ENCODE measurements at regions not wholly inside any gene's neighbourhood (a gene's known extent, or its start where the extent isn't known, plus 50 kb on each side); places are given as distances from the start of the nearest gene placed in this dataset.

DNA sequence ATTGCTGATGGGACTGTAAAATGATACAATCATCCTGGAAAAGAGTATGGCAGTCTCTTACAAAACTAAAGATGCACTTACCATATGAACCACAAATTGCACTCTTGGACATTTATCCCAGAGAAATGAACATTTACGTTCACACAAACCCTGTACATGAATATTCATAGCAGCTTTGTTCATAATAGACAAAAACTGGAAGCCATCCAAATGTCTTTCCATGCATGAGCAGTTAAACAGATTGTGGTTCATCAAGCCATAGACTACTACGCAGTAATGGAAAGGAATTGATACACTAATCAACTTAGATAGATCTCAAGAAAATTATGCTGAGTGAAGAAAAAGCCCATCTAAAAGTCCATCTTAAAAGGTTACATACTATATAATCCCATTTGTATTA is 156.1 kb upstream of the SLC39A10 start:
- no peak overlapping the region for H3K27ac ChIP-seq
- TF ChIP-seq EP300 (IDR thresholded peaks at IDR 0.05) (no peak), POLR2A (IDR thresholded peaks at IDR 0.05) (no peak), POLR2AphosphoS5 (IDR thresholded peaks at IDR 0.05) (no peak)
- TF ChIP-seq, protein P1, sequence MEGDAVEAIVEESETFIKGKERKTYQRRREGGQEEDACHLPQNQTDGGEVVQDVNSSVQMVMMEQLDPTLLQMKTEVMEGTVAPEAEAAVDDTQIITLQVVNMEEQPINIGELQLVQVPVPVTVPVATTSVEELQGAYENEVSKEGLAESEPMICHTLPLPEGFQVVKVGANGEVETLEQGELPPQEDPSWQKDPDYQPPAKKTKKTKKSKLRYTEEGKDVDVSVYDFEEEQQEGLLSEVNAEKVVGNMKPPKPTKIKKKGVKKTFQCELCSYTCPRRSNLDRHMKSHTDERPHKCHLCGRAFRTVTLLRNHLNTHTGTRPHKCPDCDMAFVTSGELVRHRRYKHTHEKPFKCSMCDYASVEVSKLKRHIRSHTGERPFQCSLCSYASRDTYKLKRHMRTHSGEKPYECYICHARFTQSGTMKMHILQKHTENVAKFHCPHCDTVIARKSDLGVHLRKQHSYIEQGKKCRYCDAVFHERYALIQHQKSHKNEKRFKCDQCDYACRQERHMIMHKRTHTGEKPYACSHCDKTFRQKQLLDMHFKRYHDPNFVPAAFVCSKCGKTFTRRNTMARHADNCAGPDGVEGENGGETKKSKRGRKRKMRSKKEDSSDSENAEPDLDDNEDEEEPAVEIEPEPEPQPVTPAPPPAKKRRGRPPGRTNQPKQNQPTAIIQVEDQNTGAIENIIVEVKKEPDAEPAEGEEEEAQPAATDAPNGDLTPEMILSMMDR (IDR thresholded peaks at IDR 0.05) = no peak
- WGBS, 5 donors = 75 to 93% (median 91%) methylated on average over 2 of the region's 2 CpGs
- no peaks in the 10 kb centered on the region for H3K27me3 ChIP-seq
- H3K4me1 ChIP-seq = peaks cover 0 to 4% (median 0%) of the 10 kb centered on the region in 4 donors
- DNase-seq = no peak
- H3K36me3 ChIP-seq = no peaks in the 10 kb centered on the region
- H3K4me3 ChIP-seq = no peak overlapping the region
- intact Hi-C loops (cut with DNase I; ENCODE audit: low total_unique reads) = no loop called here
- no peaks in the 10 kb centered on the region for H3K9me3 ChIP-seq

DNA sequence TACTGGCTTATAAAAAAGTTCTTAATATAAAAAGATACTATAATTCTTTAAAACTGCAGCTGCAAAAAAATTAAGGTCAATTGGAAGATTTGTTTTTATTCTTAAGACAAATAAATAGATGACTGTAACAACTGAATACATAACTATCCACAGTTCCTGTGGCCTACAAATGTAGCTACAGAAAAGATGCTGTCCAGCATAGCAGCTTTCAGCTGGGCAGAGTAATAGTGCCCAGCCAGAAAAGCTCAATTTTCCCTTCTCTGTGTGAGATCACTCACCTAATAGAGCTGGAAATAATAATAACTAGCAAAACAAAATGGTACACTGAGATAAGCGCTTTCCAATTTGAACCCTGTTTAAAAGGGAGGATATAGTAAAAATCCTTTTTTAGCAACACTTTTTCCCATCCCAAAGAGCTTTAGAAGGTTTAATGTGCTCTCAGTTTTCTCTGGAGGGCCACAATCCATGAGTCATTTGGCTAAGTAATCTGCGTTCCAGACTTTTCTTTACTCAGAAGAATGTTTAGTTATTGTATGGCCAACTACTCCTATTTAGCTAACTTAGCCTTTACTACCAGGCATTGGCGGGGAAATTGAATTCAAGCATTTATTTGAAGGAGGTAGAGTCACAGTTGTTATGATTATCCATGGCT is 158.1 kb upstream of the SLC39A10 start:
- H3K36me3 ChIP-seq = no peaks in the 10 kb centered on the region
- no peak for TF ChIP-seq POLR2A (IDR thresholded peaks at IDR 0.05)
- TF ChIP-seq EP300 (IDR thresholded peaks at IDR 0.05) = no peak
- TF ChIP-seq, protein P1 (IDR thresholded peaks at IDR 0.05) = no peak
- TF ChIP-seq POLR2AphosphoS5 (IDR thresholded peaks at IDR 0.05) = no peak
- intact Hi-C loops (cut with DNase I; ENCODE audit: low total_unique reads) = no loop called here
- H3K4me1 ChIP-seq = peaks cover 0 to 4% (median 0%) of the 10 kb centered on the region in 4 donors
- H3K9me3 ChIP-seq = no peaks in the 10 kb centered on the region
- no peak overlapping the region for H3K27ac ChIP-seq
- no peak for DNase-seq
- H3K4me3 ChIP-seq = no peak overlapping the region
- 88 to 96% (median 94%) methylated on average over 3 of the region's 3 CpGs for WGBS, 5 donors
- H3K27me3 ChIP-seq = no peaks in the 10 kb centered on the region

DNA sequence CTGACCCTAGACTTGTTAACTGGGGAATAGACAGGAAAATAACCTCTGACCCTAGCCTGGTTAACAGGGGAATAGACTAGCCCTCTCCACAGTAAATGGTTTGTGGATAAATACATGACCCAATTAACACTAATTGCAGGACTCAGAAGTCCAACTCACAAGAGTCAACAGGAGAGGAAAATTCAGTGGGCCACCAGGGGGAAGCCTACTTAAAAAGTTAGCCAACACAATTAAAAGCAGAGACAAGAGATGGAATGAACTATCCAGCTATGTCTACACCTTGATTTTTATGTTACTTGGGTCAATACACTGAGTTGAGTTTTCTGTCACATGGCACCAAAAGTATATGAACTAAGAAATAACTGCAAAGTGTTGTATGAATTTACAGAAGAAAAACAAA is 158.8 kb upstream of the SLC39A10 start:
- Histone ChIP-seq H3K4me3 (no peak overlapping the region), H3K27ac (no peak overlapping the region), H3K9me3 (no peaks in the 10 kb centered on the region), H3K27me3 (no peaks in the 10 kb centered on the region), H3K4me1 (peaks cover 0 to 4% (median 0%) of the 10 kb centered on the region in 4 donors), H3K36me3 (no peaks in the 10 kb centered on the region)
- intact Hi-C loops (cut with DNase I; ENCODE audit: low total_unique reads) = no loop called here
- TF ChIP-seq, protein P1 (IDR thresholded peaks at IDR 0.05) = peak in 4 of 7 experiments; percentile 26 to 55 (median 40)
- TF ChIP-seq POLR2A (IDR thresholded peaks at IDR 0.05) (no peak), POLR2AphosphoS5 (IDR thresholded peaks at IDR 0.05) (no peak), EP300 (IDR thresholded peaks at IDR 0.05) (no peak)
- DNase-seq = peak; percentile 44 to 65

DNA sequence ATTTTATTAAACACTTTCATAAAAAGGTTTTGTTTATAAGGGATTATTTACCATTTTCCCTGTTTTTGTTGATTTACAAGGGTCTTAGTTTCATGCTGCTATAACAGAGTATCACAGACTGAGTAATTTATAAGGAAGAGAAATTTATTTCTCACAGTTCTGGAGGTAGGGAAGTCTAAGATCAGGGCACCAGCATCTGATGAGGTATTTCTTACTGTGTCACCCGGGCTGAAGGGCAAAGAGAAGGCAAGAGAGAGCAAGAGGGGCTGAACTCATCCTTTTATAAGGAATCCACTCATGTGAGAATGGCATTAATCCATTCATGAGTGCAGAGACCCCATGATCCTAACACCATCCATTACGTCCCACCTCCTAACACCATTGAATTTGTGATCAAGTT is 160.0 kb upstream of the SLC39A10 start:
- intact Hi-C loops (cut with DNase I; ENCODE audit: low total_unique reads) = no loop called here
- Histone ChIP-seq H3K4me1 (no peaks in the 10 kb centered on the region), H3K27ac (no peak overlapping the region), H3K27me3 (no peaks in the 10 kb centered on the region), H3K4me3 (no peak overlapping the region), H3K36me3 (no peaks in the 10 kb centered on the region), H3K9me3 (no peaks in the 10 kb centered on the region)
- WGBS, 5 donors = 85 to 91% (median 89%) methylated on average over 2 of the region's 2 CpGs
- DNase-seq = no peak
- TF ChIP-seq POLR2AphosphoS5 (IDR thresholded peaks at IDR 0.05) (no peak), POLR2A (IDR thresholded peaks at IDR 0.05) (no peak), EP300 (IDR thresholded peaks at IDR 0.05) (no peak)
- TF ChIP-seq, protein P1 (IDR thresholded peaks at IDR 0.05) = no peak

Data from stomach (tissue), 8 donors.